Parathyroid adenoma (tissue), 2 donors: ENCODE measurements at regions not wholly inside any gene's neighbourhood (a gene's known extent, or its start where the extent isn't known, plus 50 kb on each side); places are given as distances from the start of the nearest gene placed in this dataset.

Experiments
- H2AFZ ChIP-seq: fragments of 300-600 bp; sonication (generic); one replicate; pipeline ENCODE4 v1.7.0; 2017; ENCODE audit warnings: antibody characterized with exemption, mild to moderate bottlenecking
- H3K27ac ChIP-seq: fragments of 300-600 bp; sonication (generic); one replicate; pipeline ENCODE4 v1.7.0; 2017
- H3K27me3 ChIP-seq: fragments of 300-600 bp; sonication (generic); one replicate; pipeline ENCODE4 v1.7.0; 2017; ENCODE audit warnings: low read length; ENCODE audit not compliant: control insufficient read depth, insufficient read depth
- H3K36me3 ChIP-seq: fragments of 300-600 bp; sonication (generic); one replicate; pipeline ENCODE4 v1.7.0; 2017; ENCODE audit warnings: low read length; ENCODE audit not compliant: control insufficient read depth, insufficient read depth
- H3K4me1 ChIP-seq: fragments of 300-600 bp; sonication (generic); one replicate; pipeline ENCODE4 v1.7.0; 2017; ENCODE audit warnings: control low read depth
- H3K4me2 ChIP-seq: fragments of 300-600 bp; sonication (generic); one replicate; pipeline ENCODE4 v1.7.0; 2017; ENCODE audit warnings: low read length
- H3K4me3 ChIP-seq: fragments of 300-600 bp; sonication (generic); one replicate; pipeline ENCODE4 v1.7.0; 2017; ENCODE audit warnings: low read depth, low read length
- H3K79me2 ChIP-seq: fragments of 300-600 bp; sonication (generic); one replicate; pipeline ENCODE4 v1.7.0; 2017; ENCODE audit warnings: control low read depth
- H3K9ac ChIP-seq: fragments of 300-600 bp; sonication (generic); one replicate; pipeline ENCODE4 v1.7.0; 2017; ENCODE audit warnings: mild to moderate bottlenecking
- H3K9me3 ChIP-seq: fragments of 300-600 bp; sonication (generic); one replicate; pipeline ENCODE4 v1.7.0; 2017; ENCODE audit warnings: low read length; ENCODE audit not compliant: control insufficient read depth
- CTCF ChIP-seq: fragments of 300-600 bp; sonication (generic); IDR thresholded peaks from one replicate; pipeline ENCODE4 v1.7.0; 2017; ENCODE audit warnings: antibody characterized with exemption, mild to moderate bottlenecking
- donor health status: primary hyperparathyroidism.

- H2AFZ ChIP-seq: no peak overlapping the region
- H3K4me2 ChIP-seq: no peak overlapping the region
- H3K4me1 ChIP-seq: no peaks in the 10 kb centered on the region
- H3K27ac ChIP-seq: no peak overlapping the region
- no peaks in the 10 kb centered on the region for H3K79me2 ChIP-seq
- no peaks in the 10 kb centered on the region for H3K27me3 ChIP-seq
- no peak for TF ChIP-seq CTCF
- H3K9me3 ChIP-seq: no peaks in the 10 kb centered on the region
- H3K9ac ChIP-seq: no peak overlapping the region
- H3K36me3 ChIP-seq: no peaks in the 10 kb centered on the region
- no peak overlapping the region for H3K4me3 ChIP-seq
Measured at GRCh38 chr1:218529646-218530300, 184.6 kb downstream of the TGFB2 start.

DNA sequence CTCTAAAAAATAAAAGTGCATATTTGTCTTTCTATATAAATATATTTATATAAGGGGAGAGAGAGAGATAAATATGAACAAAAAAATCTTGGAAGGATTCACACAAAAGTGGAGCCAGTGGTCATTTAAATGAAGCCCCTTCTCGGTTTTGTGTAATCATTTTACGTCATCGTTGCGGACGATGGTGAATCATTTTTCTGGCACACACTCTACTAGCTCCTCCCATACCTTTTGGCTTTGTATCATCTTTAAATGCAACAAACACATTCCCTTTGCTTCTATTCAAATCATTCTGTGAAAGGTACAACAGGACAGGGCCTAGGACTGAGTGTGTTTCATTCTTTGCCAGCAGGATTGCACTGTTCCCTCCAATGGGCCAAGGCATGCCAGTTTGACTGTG lies 186.8 kb downstream of the TGFB2 start:
- no peak for TF ChIP-seq CTCF
- H3K4me2 ChIP-seq: no peak overlapping the region
- no peaks in the 10 kb centered on the region for H3K4me1 ChIP-seq
- no peaks in the 10 kb centered on the region for H3K36me3 ChIP-seq
- no peak overlapping the region for H3K4me3 ChIP-seq
- H3K27ac ChIP-seq: no peak overlapping the region
- no peak overlapping the region for H2AFZ ChIP-seq
- no peak overlapping the region for H3K9ac ChIP-seq
- H3K9me3 ChIP-seq: no peaks in the 10 kb centered on the region
- no peaks in the 10 kb centered on the region for H3K27me3 ChIP-seq
- no peaks in the 10 kb centered on the region for H3K79me2 ChIP-seq

DNA sequence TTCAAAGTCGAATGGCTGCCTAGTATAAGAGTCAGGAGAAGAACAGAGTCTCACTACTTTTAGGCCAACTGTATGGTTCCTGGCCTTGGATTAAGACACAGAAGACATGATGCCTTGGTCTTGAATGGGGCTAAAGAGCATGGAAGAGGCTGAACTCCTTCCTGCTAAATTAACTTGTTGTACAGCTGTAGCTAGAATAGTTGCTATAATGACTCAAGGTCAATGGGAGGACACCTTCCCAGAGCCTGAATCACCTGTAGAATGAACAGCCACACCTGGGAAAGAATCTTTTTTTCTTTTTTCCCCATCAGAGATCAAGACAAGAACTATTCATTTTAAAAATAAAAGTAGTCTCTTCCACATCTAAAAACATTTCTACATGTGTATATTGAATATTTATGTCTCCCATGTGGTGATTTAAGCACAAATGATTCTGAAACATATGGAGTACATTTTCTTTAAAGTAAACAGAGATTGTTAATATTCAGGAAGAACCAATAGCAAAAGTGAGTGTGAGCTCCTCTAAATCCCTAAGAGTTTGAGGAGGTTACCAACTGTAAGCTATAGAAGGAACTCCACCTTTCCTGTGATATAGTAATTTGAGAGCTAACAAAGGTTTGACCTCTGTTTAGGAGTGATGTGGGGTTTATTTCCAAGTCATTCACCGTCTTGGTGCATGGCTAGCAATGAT lies 191.3 kb downstream of the TGFB2 start:
- H3K36me3 ChIP-seq: no peaks in the 10 kb centered on the region
- no peak overlapping the region for H3K27ac ChIP-seq
- H3K79me2 ChIP-seq: no peaks in the 10 kb centered on the region
- no peaks in the 10 kb centered on the region for H3K9me3 ChIP-seq
- no peak overlapping the region for H3K9ac ChIP-seq
- no peak overlapping the region for H3K4me2 ChIP-seq
- H3K27me3 ChIP-seq: no peaks in the 10 kb centered on the region
- H2AFZ ChIP-seq: no peak overlapping the region
- no peak overlapping the region for H3K4me3 ChIP-seq
- TF ChIP-seq CTCF: no peak
- no peaks in the 10 kb centered on the region for H3K4me1 ChIP-seq

- Histone ChIP-seq H3K4me1 (no peaks in the 10 kb centered on the region), H3K9me3 (no peaks in the 10 kb centered on the region), H3K79me2 (no peaks in the 10 kb centered on the region), H3K27ac (no peak overlapping the region), H3K27me3 (no peaks in the 10 kb centered on the region), H3K9ac (no peak overlapping the region), H3K36me3 (no peaks in the 10 kb centered on the region), H2AFZ (no peak overlapping the region), H3K4me3 (no peak overlapping the region), H3K4me2 (no peak overlapping the region)
- TF ChIP-seq CTCF: no peak
Measured at GRCh38 chr1:218537122-218537913, 192.2 kb downstream of the TGFB2 start.
